GM12878 (cell line): ENCODE measurements at regions not wholly inside any gene's neighbourhood (a gene's known extent, or its start where the extent isn't known, plus 50 kb on each side); places are given as distances from the start of the nearest gene placed in this dataset.

ENCODE experiments used
- ATAC-seq: fragments of 200-7000 bp; cut with Tn5 transposase; 3 replicates; pipeline ENCODE4 v1.9.1; 2020; ENCODE audit warnings: mild to moderate bottlenecking, moderate library complexity
- BruUV-seq: library from RNA; stranded (reverse); fragments of 400-500 nt; replicated peaks from 2 replicates; lab custom pipeline; 2021; lab: Mats Ljungman, UMichigan
- CTCF ChIA-PET: fragments of 300-600 bp; sonication (Branson Sonifier 250); formaldehyde crosslinking; extraction: SDS; loops from one replicate; lab custom pipeline; 2021; ENCODE audit warnings: inconsistent platforms; lab: Yijun Ruan, JAX
- POLR2A ChIA-PET: fragments of 350-600 bp; formaldehyde crosslinking; extraction: SDS; loops from one replicate; lab custom pipeline; 2021; ENCODE audit warnings: inconsistent platforms; lab: Charles Lee
- RAD21 ChIA-PET: fragments of 300-600 bp; sonication (Branson Sonifier 250); formaldehyde crosslinking; loops from one replicate; lab custom pipeline; 2023; ENCODE audit warnings: antibody characterized with exemption; ENCODE audit not compliant: unreplicated experiment; lab: Charles Lee
- SMC1A ChIA-PET: fragments of 300-600 bp; sonication (Branson Sonifier 250); formaldehyde crosslinking; loops from one replicate; lab custom pipeline; 2023; ENCODE audit not compliant: unreplicated experiment, uncharacterized antibody; lab: Charles Lee
- DNase-seq: peaks from one replicate; pipeline ENCODE4 v3.0.0-alpha.2; 2011; ENCODE audit warnings: low read depth, low spot score
- FAIRE-seq: peaks from 3 replicates; lab custom pipeline; 2011; peaks lifted over from hg19 to GRCh38; lab: Jason Lieb, UNC
- H2AFZ ChIP-seq: 2 replicates; pipeline ENCODE4 v1.6.0; 2011; ENCODE audit warnings: low read depth, low read length, control low read depth; ENCODE audit not compliant: control insufficient read depth
- H3K27ac ChIP-seq: 2 replicates; pipeline ENCODE4 v1.5.1; 2011; ENCODE audit warnings: control low read depth; ENCODE audit not compliant: control insufficient read depth, insufficient read depth
- H3K27me3 ChIP-seq, 2 experiments: replicated peaks in 1 of 2; 2 replicates each; pipeline versions ENCODE4 v1.6.0 to v1.6.1; 2011; ENCODE audit warnings: low read length in 1 of 2; ENCODE audit not compliant: control insufficient read depth in 2 of 2, insufficient read depth in 2 of 2
- H3K36me3 ChIP-seq, 2 experiments: 2 replicates each; pipeline ENCODE4 v1.5.1; 2011; ENCODE audit warnings: low read length in 1 of 2; ENCODE audit not compliant: control insufficient read depth in 2 of 2, insufficient read depth in 2 of 2
- H3K4me1 ChIP-seq: 2 replicates; pipeline ENCODE4 v1.6.1; 2011; ENCODE audit warnings: mild to moderate bottlenecking, low read length, moderate library complexity, mixed read lengths; ENCODE audit not compliant: control insufficient read depth, insufficient read depth
- H3K4me2 ChIP-seq: 2 replicates; pipeline ENCODE4 v1.6.0; 2011; ENCODE audit warnings: control low read depth; ENCODE audit not compliant: control insufficient read depth, insufficient read depth
- H3K4me3 ChIP-seq: fragments of 200-600 bp; sonication (generic); 2 replicates; pipeline ENCODE4 v1.5.1; 2016
- H3K79me2 ChIP-seq: 2 replicates; pipeline ENCODE4 v1.6.0; 2011; ENCODE audit warnings: low read length; ENCODE audit not compliant: control insufficient read depth, insufficient read depth
- H3K9ac ChIP-seq: 2 replicates; pipeline ENCODE4 v1.8.0; 2011; ENCODE audit warnings: low read length, control low read depth, mixed read lengths; ENCODE audit not compliant: control insufficient read depth, insufficient read depth
- H3K9me3 ChIP-seq: replicated peaks from 3 replicates; pipeline ENCODE4 v1.5.1; 2011; ENCODE audit warnings: mild to moderate bottlenecking, low read length; ENCODE audit not compliant: control insufficient read depth, insufficient read depth
- H4K20me1 ChIP-seq: 2 replicates; pipeline ENCODE4 v1.6.0; 2011; ENCODE audit not compliant: control insufficient read depth, insufficient read depth
- BCL11A ChIP-seq: IDR thresholded peaks from 2 replicates; pipeline ENCODE4 v1.6.1; 2011; ENCODE audit warnings: low read depth, low read length
- BMI1 ChIP-seq: fragments of 450-650 bp; IDR thresholded peaks from 2 replicates; pipeline ENCODE4 v1.6.1; 2016; ENCODE audit warnings: mild to moderate bottlenecking, moderate library complexity, borderline replicate concordance
- POLR2AphosphoS5 ChIP-seq: IDR thresholded peaks from 2 replicates; pipeline ENCODE4 v1.6.1; 2011; ENCODE audit warnings: mild to moderate bottlenecking, low read length, inconsistent platforms
- RUNX3 ChIP-seq: IDR thresholded peaks from 2 replicates; pipeline ENCODE4 v1.6.1; 2012; ENCODE audit warnings: low read length, inconsistent platforms
- TAF1 ChIP-seq: IDR thresholded peaks from 2 replicates; pipeline ENCODE4 v1.6.1; 2011; ENCODE audit warnings: mild to moderate bottlenecking, low read depth, low read length, borderline replicate concordance
- YBX1 ChIP-seq: fragments of 450-650 bp; IDR thresholded peaks from 2 replicates; pipeline ENCODE4 v1.6.1; 2016; ENCODE audit warnings: antibody characterized with exemption
- WGBS: methylation state at CpG from one replicate; pipeline ENCODE4 v1.1.6; 2016; ENCODE audit warnings: low lambda C conversion rate; ENCODE audit not compliant: insufficient replicate concordance, insufficient coverage; ENCODE audit errors: missing lambda C conversion rate; 5-methylcytosine and 5-hydroxymethylcytosine counted together
- in situ Hi-C: fragments of 300-500 bp; cut with MboI; formaldehyde crosslinking; loops from 9 replicates; pipeline ENCODE4 v1.14.3; 2018; ENCODE audit warnings: mixed read lengths
- intact Hi-C: fragments of 100-400 bp; cut with micrococcal nuclease; formaldehyde crosslinking; loops from one replicate; pipeline ENCODE4 v1.14.2; 2022; ENCODE audit not compliant: unreplicated experiment
- TF ChIP-seq, protein P1 (sequence below): fragments of 450-650 bp; formaldehyde crosslinking; IDR thresholded peaks from 2 replicates; pipeline ENCODE4 v1.4.0; 2022; ENCODE audit warnings: mild to moderate bottlenecking, moderate library complexity
- TF ChIP-seq, protein P2 (sequence below): fragments of 450-650 bp; formaldehyde crosslinking; IDR thresholded peaks from 2 replicates; pipeline ENCODE4 v1.5.0; 2022; ENCODE audit warnings: mild to moderate bottlenecking, missing genetic modification characterization

DNA sequence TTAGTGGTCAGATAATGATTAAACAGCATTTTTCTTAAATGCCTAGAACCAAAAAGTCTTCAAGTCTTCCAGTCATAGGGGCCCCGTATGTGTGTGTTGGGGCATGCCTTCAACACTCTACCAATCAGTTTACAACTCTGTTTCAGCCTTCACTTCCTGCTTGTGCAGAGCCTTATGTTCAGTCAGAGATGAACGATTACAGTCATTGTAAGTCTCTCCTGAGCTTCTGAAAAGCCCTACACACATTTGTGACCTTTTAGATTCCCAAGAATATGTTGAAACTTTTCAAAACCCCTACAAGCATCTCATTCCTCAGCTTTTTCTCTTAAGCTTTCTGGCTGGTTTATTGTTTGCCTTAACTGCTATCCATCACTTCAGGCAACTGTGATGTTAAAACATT, 591.2 kb downstream of the ZNF674 start:
- POLR2A ChIA-PET: no interaction called here

More for the DNA sequence above, 591.2 kb downstream of the ZNF674 start:
- intact Hi-C loops: no loop called here
- H3K4me3 ChIP-seq: no peak overlapping the region
- no peaks in the 10 kb centered on the region for H4K20me1 ChIP-seq
- WGBS: 3% methylated on average over 2 of the region's 2 CpGs
- no peak for DNase-seq
- RAD21 ChIA-PET: no interaction called here
- H3K9me3 ChIP-seq: no peaks in the 10 kb centered on the region
- H3K79me2 ChIP-seq: no peaks in the 10 kb centered on the region
- no peaks in the 10 kb centered on the region; a peak in 1 of 4 replicates for H3K27me3 ChIP-seq
- no peaks in the 10 kb centered on the region for H3K4me1 ChIP-seq
- H3K36me3 ChIP-seq: no peaks in the 10 kb centered on the region
- H3K27ac ChIP-seq: no peak overlapping the region
- ATAC-seq: no peak
- FAIRE-seq: no peak
- SMC1A ChIA-PET: no interaction called here
- H3K9ac ChIP-seq: no peak overlapping the region
- CTCF ChIA-PET: no interaction called here
- H3K4me2 ChIP-seq: no peak overlapping the region
- TF ChIP-seq TAF1 (no peak), BMI1 (no peak), BCL11A (no peak), YBX1 (no peak), RUNX3 (no peak), POLR2AphosphoS5 (no peak)
- TF ChIP-seq, protein P1, sequence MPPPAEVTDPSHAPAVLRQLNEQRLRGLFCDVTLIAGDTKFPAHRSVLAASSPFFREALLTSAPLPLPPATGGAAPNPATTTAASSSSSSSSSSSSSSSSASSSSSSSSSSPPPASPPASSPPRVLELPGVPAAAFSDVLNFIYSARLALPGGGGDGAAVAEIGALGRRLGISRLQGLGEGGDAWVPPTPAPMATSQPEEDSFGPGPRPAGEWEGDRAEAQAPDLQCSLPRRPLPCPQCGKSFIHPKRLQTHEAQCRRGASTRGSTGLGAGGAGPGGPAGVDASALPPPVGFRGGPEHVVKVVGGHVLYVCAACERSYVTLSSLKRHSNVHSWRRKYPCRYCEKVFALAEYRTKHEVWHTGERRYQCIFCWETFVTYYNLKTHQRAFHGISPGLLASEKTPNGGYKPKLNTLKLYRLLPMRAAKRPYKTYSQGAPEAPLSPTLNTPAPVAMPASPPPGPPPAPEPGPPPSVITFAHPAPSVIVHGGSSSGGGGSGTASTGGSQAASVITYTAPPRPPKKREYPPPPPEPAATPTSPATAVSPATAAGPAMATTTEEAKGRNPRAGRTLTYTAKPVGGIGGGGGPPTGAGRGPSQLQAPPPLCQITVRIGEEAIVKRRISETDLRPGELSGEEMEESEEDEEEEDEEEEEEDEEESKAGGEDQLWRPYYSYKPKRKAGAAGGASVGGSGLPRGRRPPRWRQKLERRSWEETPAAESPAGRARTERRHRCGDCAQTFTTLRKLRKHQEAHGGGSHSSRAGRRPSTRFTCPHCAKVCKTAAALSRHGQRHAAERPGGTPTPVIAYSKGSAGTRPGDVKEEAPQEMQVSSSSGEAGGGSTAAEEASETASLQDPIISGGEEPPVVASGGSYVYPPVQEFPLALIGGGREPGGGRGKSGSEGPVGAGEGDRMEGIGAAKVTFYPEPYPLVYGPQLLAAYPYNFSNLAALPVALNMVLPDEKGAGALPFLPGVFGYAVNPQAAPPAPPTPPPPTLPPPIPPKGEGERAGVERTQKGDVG (CRISPR knock-in tag): no peak
- TF ChIP-seq, protein P2, sequence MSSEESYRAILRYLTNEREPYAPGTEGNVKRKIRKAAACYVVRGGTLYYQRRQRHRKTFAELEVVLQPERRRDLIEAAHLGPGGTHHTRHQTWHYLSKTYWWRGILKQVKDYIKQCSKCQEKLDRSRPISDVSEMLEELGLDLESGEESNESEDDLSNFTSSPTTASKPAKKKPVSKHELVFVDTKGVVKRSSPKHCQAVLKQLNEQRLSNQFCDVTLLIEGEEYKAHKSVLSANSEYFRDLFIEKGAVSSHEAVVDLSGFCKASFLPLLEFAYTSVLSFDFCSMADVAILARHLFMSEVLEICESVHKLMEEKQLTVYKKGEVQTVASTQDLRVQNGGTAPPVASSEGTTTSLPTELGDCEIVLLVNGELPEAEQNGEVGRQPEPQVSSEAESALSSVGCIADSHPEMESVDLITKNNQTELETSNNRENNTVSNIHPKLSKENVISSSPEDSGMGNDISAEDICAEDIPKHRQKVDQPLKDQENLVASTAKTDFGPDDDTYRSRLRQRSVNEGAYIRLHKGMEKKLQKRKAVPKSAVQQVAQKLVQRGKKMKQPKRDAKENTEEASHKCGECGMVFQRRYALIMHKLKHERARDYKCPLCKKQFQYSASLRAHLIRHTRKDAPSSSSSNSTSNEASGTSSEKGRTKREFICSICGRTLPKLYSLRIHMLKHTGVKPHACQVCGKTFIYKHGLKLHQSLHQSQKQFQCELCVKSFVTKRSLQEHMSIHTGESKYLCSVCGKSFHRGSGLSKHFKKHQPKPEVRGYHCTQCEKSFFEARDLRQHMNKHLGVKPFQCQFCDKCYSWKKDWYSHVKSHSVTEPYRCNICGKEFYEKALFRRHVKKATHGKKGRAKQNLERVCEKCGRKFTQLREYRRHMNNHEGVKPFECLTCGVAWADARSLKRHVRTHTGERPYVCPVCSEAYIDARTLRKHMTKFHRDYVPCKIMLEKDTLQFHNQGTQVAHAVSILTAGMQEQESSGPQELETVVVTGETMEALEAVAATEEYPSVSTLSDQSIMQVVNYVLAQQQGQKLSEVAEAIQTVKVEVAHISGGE (CRISPR knock-in tag): no peak
- H2AFZ ChIP-seq: no peak overlapping the region
- BruUV-seq: no TSS peak
- in situ Hi-C loops: no loop called here
